Ovary (tissue), 3 donors: ENCODE measurements at regions not wholly inside any gene's neighbourhood (a gene's known extent, or its start where the extent isn't known, plus 50 kb on each side); places are given as distances from the start of the nearest gene placed in this dataset.

Source experiments
- CTCF ChIP-seq, 3 donors: fragments of 450-650 bp in 2 of 3; fragments of 200-600 bp in 1 of 3; IDR thresholded peaks; one replicate each; pipeline versions ENCODE4 v1.5.1 to v1.8.0; 2016 to 2022; ENCODE audit warnings: antibody characterized with exemption in 3 of 3, mild to moderate bottlenecking in 1 of 3
- POLR2A ChIP-seq: fragments of 450-650 bp; IDR thresholded peaks from one replicate; pipeline ENCODE4 v1.6.1; 2017; ENCODE audit warnings: antibody characterized with exemption, mild to moderate bottlenecking, moderate library complexity
- donor health status: DM: no; HTN: no; CAD: no.

- TF ChIP-seq CTCF (IDR thresholded peaks at IDR 0.05): no peak
- no peak for TF ChIP-seq POLR2A
Observed at GRCh38 chr12:84455598-84455997, 457.0 kb downstream of the SLC6A15 start.
